ENCODE measurements at regions not wholly inside any gene's neighbourhood (a gene's known extent, or its start where the extent isn't known, plus 50 kb on each side); places are given as distances from the start of the nearest gene placed in this dataset.

DNA sequence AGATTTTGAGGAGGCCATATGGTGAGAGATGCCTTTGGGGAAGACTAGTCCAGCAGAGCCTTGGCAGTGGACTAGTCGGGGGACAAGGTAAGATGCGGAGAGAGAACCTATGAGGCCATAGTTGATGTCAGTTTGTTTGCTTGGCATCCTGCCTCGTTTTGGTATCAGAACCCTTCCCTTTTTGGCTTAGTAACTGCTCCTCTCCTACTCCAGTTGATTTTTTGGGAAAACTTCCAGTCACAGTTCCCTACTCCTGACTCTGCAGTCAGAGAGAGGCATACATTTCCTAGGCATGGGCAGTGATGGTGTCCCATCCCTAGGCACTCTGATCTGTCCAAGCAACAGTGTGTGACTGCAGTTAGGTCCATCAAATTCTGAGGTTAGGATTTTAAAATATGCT lies 398.3 kb downstream of the AEBP2 start:
- TF ChIP-seq POLR2A (IDR thresholded peaks at IDR 0.05): no peak
- TF ChIP-seq POLR2AphosphoS5 (IDR thresholded peaks at IDR 0.05): no peak
- TF ChIP-seq, protein P1, sequence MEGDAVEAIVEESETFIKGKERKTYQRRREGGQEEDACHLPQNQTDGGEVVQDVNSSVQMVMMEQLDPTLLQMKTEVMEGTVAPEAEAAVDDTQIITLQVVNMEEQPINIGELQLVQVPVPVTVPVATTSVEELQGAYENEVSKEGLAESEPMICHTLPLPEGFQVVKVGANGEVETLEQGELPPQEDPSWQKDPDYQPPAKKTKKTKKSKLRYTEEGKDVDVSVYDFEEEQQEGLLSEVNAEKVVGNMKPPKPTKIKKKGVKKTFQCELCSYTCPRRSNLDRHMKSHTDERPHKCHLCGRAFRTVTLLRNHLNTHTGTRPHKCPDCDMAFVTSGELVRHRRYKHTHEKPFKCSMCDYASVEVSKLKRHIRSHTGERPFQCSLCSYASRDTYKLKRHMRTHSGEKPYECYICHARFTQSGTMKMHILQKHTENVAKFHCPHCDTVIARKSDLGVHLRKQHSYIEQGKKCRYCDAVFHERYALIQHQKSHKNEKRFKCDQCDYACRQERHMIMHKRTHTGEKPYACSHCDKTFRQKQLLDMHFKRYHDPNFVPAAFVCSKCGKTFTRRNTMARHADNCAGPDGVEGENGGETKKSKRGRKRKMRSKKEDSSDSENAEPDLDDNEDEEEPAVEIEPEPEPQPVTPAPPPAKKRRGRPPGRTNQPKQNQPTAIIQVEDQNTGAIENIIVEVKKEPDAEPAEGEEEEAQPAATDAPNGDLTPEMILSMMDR (IDR thresholded peaks at IDR 0.05): no peak
- no peak for TF ChIP-seq EP300 (IDR thresholded peaks at IDR 0.05)

Measured in sigmoid colon (tissue), 4 donors.